SU-DHL-6 (cell line): ENCODE measurements at regions not wholly inside any gene's neighbourhood (a gene's known extent, or its start where the extent isn't known, plus 50 kb on each side); places are given as distances from the start of the nearest gene placed in this dataset.

Experiments
- H2AFZ ChIP-seq: fragments of 200-600 bp; sonication (generic); 2 replicates; pipeline ENCODE4 v1.6.1; 2014; ENCODE audit warnings: low read depth, mild to moderate bottlenecking, moderate library complexity, mixed read lengths, antibody characterized with exemption, low read length; ENCODE audit not compliant: severe bottlenecking
- H3F3A ChIP-seq: fragments of 200-600 bp; shearing (Covaris generic); 2 replicates; pipeline ENCODE4 v1.6.0; 2016; ENCODE audit warnings: antibody characterized with exemption, mild to moderate bottlenecking; ENCODE audit not compliant: insufficient read depth
- H3K27ac ChIP-seq: fragments of 200-600 bp; sonication (generic); 2 replicates; pipeline ENCODE4 v1.5.1; 2016; ENCODE audit warnings: low read depth, mild to moderate bottlenecking, low read length, moderate library complexity, mixed read lengths
- H3K27me3 ChIP-seq: fragments of 200-600 bp; sonication (generic), shearing (Covaris generic); 2 replicates; pipeline ENCODE4 v1.6.0; 2014; ENCODE audit warnings: mild to moderate bottlenecking, low read length
- H3K36me3 ChIP-seq: fragments of 200-600 bp; sonication (generic); 2 replicates; pipeline ENCODE4 v1.6.1; 2014; ENCODE audit warnings: mild to moderate bottlenecking, low read length, mixed read lengths
- H3K4me2 ChIP-seq: fragments of 300-600, 200-600 bp; shearing (Covaris generic), sonication (generic); 2 replicates; pipeline ENCODE4 v1.6.0; 2014; ENCODE audit warnings: low read length, low read depth, mild to moderate bottlenecking; ENCODE audit not compliant: poor library complexity, severe bottlenecking
- H3K4me3 ChIP-seq: fragments of 200-600 bp; sonication (generic); 2 replicates; pipeline ENCODE4 v1.5.1; 2014; ENCODE audit warnings: antibody characterized with exemption, low read length, mild to moderate bottlenecking, mixed read lengths; ENCODE audit not compliant: insufficient read depth, poor library complexity, severe bottlenecking
- H3K79me2 ChIP-seq: fragments of 200-600 bp; sonication (generic); 2 replicates; pipeline ENCODE4 v1.6.1; 2014; ENCODE audit warnings: mild to moderate bottlenecking, low read length, moderate library complexity; ENCODE audit not compliant: insufficient read depth
- H3K9ac ChIP-seq: fragments of 200-600 bp; sonication (generic); 2 replicates; pipeline ENCODE4 v1.7.0; 2014; ENCODE audit warnings: mild to moderate bottlenecking, low read length
- H3K9me2 ChIP-seq: fragments of 200-600 bp; sonication (generic); replicated peaks from 2 replicates; pipeline ENCODE4 v1.6.1; 2014; ENCODE audit warnings: low read length; ENCODE audit not compliant: insufficient read depth
- H3K9me3 ChIP-seq: fragments of 200-600 bp; sonication (generic); 2 replicates; pipeline ENCODE4 v1.6.1; 2014; ENCODE audit warnings: low read length, mixed read lengths; ENCODE audit not compliant: insufficient read depth
- H4K20me1 ChIP-seq: fragments of 200-600 bp; sonication (generic); 2 replicates; pipeline ENCODE4 v1.6.1; 2014; ENCODE audit warnings: low read depth, mild to moderate bottlenecking, antibody characterized with exemption, low read length, moderate library complexity, mixed read lengths
- EZH2phosphoT487 ChIP-seq: fragments of 200-600 bp; sonication (generic), shearing (Covaris generic); conservative IDR thresholded peaks from 2 replicates; pipeline ENCODE4 v1.6.1; 2018; ENCODE audit warnings: mild to moderate bottlenecking, antibody characterized with exemption, low read length, moderate library complexity, mixed read lengths
- TF ChIP-seq, protein P1 (sequence below): fragments of 200-600 bp; sonication (generic); IDR thresholded peaks from one replicate; pipeline ENCODE4 v1.5.1; 2017; ENCODE audit warnings: antibody characterized with exemption, mild to moderate bottlenecking, low read length, moderate library complexity; ENCODE audit not compliant: insufficient read depth, poor library complexity, severe bottlenecking

DNA sequence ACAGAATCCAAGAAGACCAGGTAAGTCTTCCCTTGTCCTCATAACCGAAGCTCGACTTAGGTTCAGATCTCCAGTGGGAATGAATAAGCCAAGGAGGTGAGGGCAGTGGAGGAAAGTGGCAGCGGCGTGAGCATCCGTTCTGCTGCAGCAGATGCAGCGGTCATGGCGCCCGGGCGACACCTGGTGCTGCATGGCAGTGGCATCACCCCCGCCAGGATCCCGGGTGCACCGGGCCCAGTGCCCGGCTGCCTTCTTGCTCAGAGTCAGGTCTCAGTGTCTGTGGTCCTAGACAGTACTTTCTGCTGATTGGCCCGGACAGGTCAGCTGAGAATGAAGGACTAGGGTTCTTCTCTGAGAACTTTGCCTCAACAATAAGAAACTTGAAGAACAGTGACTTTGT, 83.4 kb upstream of the SORBS2 start:
- no peak overlapping the region for H3K4me2 ChIP-seq
- H3K27me3 ChIP-seq = no peaks in the 10 kb centered on the region
- no peaks in the 10 kb centered on the region for H3F3A ChIP-seq
- H3K4me3 ChIP-seq = no peak overlapping the region
- H4K20me1 ChIP-seq = no peaks in the 10 kb centered on the region
- no peak overlapping the region for H3K27ac ChIP-seq
- H3K36me3 ChIP-seq = no peaks in the 10 kb centered on the region
- H3K9ac ChIP-seq = no peak overlapping the region
- no peaks in the 10 kb centered on the region for H3K9me2 ChIP-seq
- no peaks in the 10 kb centered on the region for H3K9me3 ChIP-seq
- TF ChIP-seq, protein P1, sequence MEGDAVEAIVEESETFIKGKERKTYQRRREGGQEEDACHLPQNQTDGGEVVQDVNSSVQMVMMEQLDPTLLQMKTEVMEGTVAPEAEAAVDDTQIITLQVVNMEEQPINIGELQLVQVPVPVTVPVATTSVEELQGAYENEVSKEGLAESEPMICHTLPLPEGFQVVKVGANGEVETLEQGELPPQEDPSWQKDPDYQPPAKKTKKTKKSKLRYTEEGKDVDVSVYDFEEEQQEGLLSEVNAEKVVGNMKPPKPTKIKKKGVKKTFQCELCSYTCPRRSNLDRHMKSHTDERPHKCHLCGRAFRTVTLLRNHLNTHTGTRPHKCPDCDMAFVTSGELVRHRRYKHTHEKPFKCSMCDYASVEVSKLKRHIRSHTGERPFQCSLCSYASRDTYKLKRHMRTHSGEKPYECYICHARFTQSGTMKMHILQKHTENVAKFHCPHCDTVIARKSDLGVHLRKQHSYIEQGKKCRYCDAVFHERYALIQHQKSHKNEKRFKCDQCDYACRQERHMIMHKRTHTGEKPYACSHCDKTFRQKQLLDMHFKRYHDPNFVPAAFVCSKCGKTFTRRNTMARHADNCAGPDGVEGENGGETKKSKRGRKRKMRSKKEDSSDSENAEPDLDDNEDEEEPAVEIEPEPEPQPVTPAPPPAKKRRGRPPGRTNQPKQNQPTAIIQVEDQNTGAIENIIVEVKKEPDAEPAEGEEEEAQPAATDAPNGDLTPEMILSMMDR = no peak
- TF ChIP-seq EZH2phosphoT487 = no peak
- H3K79me2 ChIP-seq = no peaks in the 10 kb centered on the region
- H2AFZ ChIP-seq = no peak overlapping the region

DNA sequence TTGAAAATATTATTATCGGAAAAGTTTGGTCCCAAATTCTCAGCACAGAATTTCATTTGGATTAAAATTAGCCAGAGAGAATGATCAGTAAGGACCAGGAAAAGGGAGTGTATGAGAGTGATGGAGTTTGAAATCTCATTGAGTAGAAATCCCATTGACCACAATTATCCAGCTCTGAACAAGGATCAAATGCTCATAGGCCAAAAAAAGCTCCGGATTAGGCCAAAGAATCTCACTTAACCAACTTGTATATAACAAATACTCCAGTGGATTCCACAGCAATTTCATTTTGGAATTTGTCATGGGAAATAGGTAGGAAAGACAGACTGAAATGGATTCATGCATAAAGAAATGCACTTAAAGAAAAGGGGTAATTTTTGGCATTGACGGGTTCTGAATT, 83.9 kb upstream of the SORBS2 start:
- Histone ChIP-seq H3K79me2 (no peaks in the 10 kb centered on the region), H3K9me3 (no peaks in the 10 kb centered on the region), H3F3A (no peaks in the 10 kb centered on the region), H3K27me3 (no peaks in the 10 kb centered on the region), H2AFZ (no peak overlapping the region), H4K20me1 (no peaks in the 10 kb centered on the region), H3K9ac (no peak overlapping the region), H3K27ac (no peak overlapping the region), H3K9me2 (no peaks in the 10 kb centered on the region), H3K36me3 (no peaks in the 10 kb centered on the region), H3K4me2 (no peak overlapping the region), H3K4me3 (no peak overlapping the region)
- TF ChIP-seq, protein P1 = no peak
- no peak for TF ChIP-seq EZH2phosphoT487

DNA sequence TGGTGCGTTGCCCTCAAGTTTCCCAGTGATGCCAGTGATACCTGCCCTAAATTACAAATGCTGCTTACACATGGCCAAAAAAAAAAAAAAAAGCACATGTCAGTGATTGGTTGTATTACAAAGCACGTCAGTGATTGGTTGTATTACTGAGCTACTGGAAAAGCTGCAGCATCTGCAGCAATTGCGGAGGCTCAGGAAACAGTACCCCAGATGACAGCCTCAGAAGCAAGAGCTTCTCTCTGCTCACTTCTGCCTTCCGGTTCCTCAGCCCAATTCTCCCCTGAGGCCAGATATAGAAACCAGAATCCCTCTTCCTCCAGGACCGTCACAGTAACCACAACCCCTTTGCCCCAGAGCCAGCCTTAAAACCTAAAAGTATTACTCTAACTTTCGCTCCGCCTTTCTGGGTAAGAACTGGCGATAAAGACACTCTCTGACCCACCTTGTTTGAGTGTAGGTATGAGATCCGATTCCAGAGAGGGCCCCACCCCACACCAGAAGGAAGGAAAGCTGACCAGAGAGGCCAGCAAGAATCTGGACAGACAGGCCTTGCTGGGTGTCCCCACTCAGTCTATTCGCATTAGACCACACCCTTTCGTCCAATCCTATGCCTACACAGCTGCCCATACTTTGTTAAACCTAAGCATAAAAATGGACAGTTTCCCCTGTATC, 85.0 kb upstream of the SORBS2 start:
- Histone ChIP-seq H3K4me2 (no peak overlapping the region), H3K9ac (no peak overlapping the region), H2AFZ (no peak overlapping the region), H3K27me3 (no peaks in the 10 kb centered on the region), H3K27ac (no peak overlapping the region), H3K79me2 (no peaks in the 10 kb centered on the region), H3K4me3 (no peak overlapping the region), H3K36me3 (no peaks in the 10 kb centered on the region), H4K20me1 (no peaks in the 10 kb centered on the region), H3K9me2 (no peaks in the 10 kb centered on the region), H3F3A (no peaks in the 10 kb centered on the region), H3K9me3 (no peaks in the 10 kb centered on the region)
- TF ChIP-seq, protein P1 = no peak
- no peak for TF ChIP-seq EZH2phosphoT487
